SK-N-MC (cell line): ENCODE measurements at regions not wholly inside any gene's neighbourhood (a gene's known extent, or its start where the extent isn't known, plus 50 kb on each side); places are given as distances from the start of the nearest gene placed in this dataset.

Experiments used
- DNase-seq: peaks from one replicate; pipeline ENCODE4 v3.0.0-alpha.2; 2011; ENCODE audit warnings: low read depth, low spot score
- H3K27ac ChIP-seq: fragments of 200-600 bp; sonication (generic); 2 replicates; pipeline ENCODE4 v1.5.1; 2016; ENCODE audit warnings: mixed run types
- H3K36me3 ChIP-seq: fragments of 200-600 bp; sonication (generic); 2 replicates; pipeline ENCODE4 v1.6.1; 2017; ENCODE audit warnings: antibody characterized with exemption, low read length, mixed read lengths; ENCODE audit not compliant: insufficient read depth
- H3K4me3 ChIP-seq: fragments of 200-600 bp; sonication (generic); 2 replicates; pipeline ENCODE4 v1.5.1; 2016
- H3K9ac ChIP-seq: fragments of 200-600 bp; sonication (generic); 2 replicates; pipeline ENCODE4 v1.8.0; 2017; ENCODE audit warnings: mixed run types, mixed read lengths; ENCODE audit not compliant: insufficient read length
- H3K9me3 ChIP-seq: fragments of 200-600 bp; sonication (generic); 2 replicates; pipeline ENCODE4 v1.6.1; 2017; ENCODE audit warnings: low read depth, mild to moderate bottlenecking, antibody characterized with exemption, low read length, moderate library complexity, mixed read lengths
- EZH2 ChIP-seq: fragments of 200-600 bp; sonication (generic); IDR thresholded peaks from one replicate; pipeline ENCODE4 v1.6.1; 2017; ENCODE audit warnings: antibody characterized with exemption
- FOXP2 ChIP-seq: optimal IDR thresholded peaks from 2 replicates; pipeline ENCODE3; 2011; ENCODE audit warnings: mild to moderate bottlenecking, moderate library complexity; ENCODE audit not compliant: insufficient read depth; ENCODE audit errors: extremely low read length, control extremely low read depth
- POLR2AphosphoS5 ChIP-seq: IDR thresholded peaks from 2 replicates; pipeline ENCODE4 v1.6.1; 2012; ENCODE audit warnings: mild to moderate bottlenecking, low read depth, low read length, borderline replicate concordance

GRCh38 chr2:175575346-175576258, 394.1 kb upstream of the ATP5MC3 start:
- DNase-seq, result no peak
- H3K36me3 ChIP-seq, result no peaks in the 10 kb centered on the region
- TF ChIP-seq FOXP2, result no peak
- no peak for TF ChIP-seq EZH2
- TF ChIP-seq POLR2AphosphoS5, result no peak
- no peak overlapping the region for H3K27ac ChIP-seq
- no peak overlapping the region for H3K4me3 ChIP-seq
- no peak overlapping the region for H3K9ac ChIP-seq
- no peaks in the 10 kb centered on the region for H3K9me3 ChIP-seq

DNA sequence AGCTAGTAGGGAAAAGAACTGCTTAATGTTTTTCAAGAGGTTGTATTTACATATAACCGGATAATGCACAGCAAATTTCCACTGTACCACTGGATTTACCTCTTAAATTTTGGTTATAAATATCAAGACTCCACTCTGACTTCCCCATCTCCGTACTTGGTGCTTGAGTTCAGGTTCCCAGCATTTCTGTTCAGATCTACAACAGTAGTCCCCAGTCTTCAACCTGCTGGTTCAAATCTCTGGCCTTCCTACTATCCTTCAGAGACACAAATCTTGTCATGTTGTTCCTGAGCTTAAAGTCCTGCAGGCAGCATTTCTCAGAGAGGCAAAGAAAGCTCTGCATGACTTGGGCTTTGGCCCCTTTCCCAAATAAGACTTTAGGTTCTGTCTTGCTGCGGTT, 392.6 kb upstream of the ATP5MC3 start:
- Histone ChIP-seq H3K4me3 (no peak overlapping the region), H3K9me3 (no peaks in the 10 kb centered on the region), H3K27ac (no peak overlapping the region), H3K9ac (no peak overlapping the region), H3K36me3 (no peaks in the 10 kb centered on the region)
- TF ChIP-seq POLR2AphosphoS5, result no peak
- TF ChIP-seq FOXP2, result no peak
- no peak for TF ChIP-seq EZH2
- no peak for DNase-seq

- no peaks in the 10 kb centered on the region for H3K9me3 ChIP-seq
- TF ChIP-seq EZH2, result no peak
- no peak for TF ChIP-seq POLR2AphosphoS5
- TF ChIP-seq FOXP2, result no peak
- H3K4me3 ChIP-seq, result no peak overlapping the region
- no peak overlapping the region for H3K27ac ChIP-seq
- H3K9ac ChIP-seq, result no peak overlapping the region
- H3K36me3 ChIP-seq, result no peaks in the 10 kb centered on the region
- DNase-seq, result no peak
Observed at GRCh38 chr2:175571078-175571653, 389.7 kb upstream of the ATP5MC3 start.

GRCh38 chr2:175568109-175568730, 386.7 kb upstream of the ATP5MC3 start:
- Histone ChIP-seq H3K9me3 (no peaks in the 10 kb centered on the region), H3K27ac (no peak overlapping the region), H3K4me3 (no peak overlapping the region), H3K36me3 (no peaks in the 10 kb centered on the region), H3K9ac (no peak overlapping the region)
- TF ChIP-seq POLR2AphosphoS5 (no peak), EZH2 (no peak), FOXP2 (no peak)
- DNase-seq, result no peak

DNA sequence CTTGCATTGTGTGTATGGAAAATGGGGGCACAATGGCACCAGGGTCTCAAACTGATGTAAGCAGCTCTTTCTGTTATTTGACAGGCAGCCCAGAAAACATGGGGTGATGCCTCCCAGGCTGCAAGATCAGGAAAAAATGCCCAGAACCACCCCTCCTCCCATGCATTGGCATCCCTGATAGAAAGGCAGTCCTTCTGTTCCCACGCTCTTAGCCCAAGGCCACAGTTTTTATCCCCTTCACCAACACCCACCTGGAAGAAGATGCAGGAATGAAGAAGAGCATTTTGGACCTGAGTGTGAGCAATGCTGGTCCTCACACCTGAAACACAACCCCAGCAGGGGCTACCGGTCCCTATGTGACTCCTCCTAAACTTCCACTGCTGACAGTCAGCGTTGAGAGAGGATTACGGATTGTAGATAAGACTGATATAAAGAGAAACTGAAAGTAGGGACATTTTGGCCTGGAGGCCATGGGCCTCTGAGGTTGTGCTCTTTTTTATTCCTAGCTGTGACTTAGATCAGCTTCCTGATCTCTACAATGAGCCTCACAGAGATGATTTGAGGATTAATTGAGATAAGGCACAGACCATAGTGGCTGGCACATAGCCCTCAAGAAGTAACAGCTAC, 386.0 kb upstream of the ATP5MC3 start:
- Histone ChIP-seq H3K9ac (no peak overlapping the region), H3K36me3 (no peaks in the 10 kb centered on the region), H3K4me3 (no peak overlapping the region), H3K9me3 (no peaks in the 10 kb centered on the region), H3K27ac (no peak overlapping the region)
- DNase-seq, result no peak
- no peak for TF ChIP-seq POLR2AphosphoS5
- TF ChIP-seq EZH2, result no peak
- TF ChIP-seq FOXP2, result no peak

DNA sequence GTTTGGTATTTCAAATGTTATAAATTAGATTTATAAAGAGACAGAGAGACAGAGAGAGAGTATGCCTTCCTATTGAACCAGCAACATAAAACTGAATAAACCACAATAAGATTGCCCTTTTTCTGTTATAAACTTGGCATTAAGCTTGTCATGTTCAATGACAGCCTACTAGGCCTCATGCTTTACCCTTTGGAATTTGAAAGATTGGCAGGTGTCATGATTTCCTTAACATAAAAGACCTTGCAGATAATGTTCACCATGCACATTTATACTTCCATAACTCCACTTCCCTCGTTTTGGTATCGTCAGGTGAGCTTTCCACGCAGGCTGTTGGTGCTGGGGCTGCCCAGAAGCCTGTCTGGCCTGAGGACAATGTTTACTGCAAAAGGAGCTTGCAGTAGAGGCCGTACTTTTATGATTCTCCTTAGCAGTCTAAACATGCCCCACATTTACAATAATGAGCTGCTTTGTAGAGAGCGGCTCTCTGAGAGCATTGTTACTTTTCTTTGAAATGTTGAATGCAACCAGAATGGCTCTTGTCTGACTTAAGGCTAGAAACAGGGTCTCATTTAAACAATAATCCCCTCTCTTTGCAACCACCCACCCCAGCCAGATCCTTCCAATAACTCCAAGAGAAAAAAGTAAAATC, 379.1 kb upstream of the ATP5MC3 start:
- H3K4me3 ChIP-seq, result no peak overlapping the region
- H3K9ac ChIP-seq, result no peak overlapping the region
- DNase-seq, result no peak
- TF ChIP-seq FOXP2 (no peak), POLR2AphosphoS5 (no peak), EZH2 (no peak)
- H3K27ac ChIP-seq, result peak overlapping the region; percentile 47
- no peaks in the 10 kb centered on the region for H3K36me3 ChIP-seq
- no peaks in the 10 kb centered on the region for H3K9me3 ChIP-seq

- H3K9ac ChIP-seq, result no peak overlapping the region
- no peaks in the 10 kb centered on the region for H3K9me3 ChIP-seq
- peak overlapping the region; percentile 50 for H3K4me3 ChIP-seq
- H3K36me3 ChIP-seq, result no peaks in the 10 kb centered on the region
- TF ChIP-seq FOXP2, result no peak
- TF ChIP-seq EZH2, result no peak
- no peak for TF ChIP-seq POLR2AphosphoS5
- peak overlapping the region; percentile 47 for H3K27ac ChIP-seq
- DNase-seq, result no peak
Observed at GRCh38 chr2:175559613-175560012, 378.1 kb upstream of the ATP5MC3 start.
